ENCODE measurements at regions not wholly inside any gene's neighbourhood (a gene's known extent, or its start where the extent isn't known, plus 50 kb on each side); places are given as distances from the start of the nearest gene placed in this dataset.

GRCh38 chrX:104319346-104319745 lies 64.6 kb upstream of the ESX1 start:
- Histone ChIP-seq H3K4me3 (no peak overlapping the region), H3F3A (ENCODE audit: low read depth) (no peaks in the 10 kb centered on the region), H3K27ac (no peak overlapping the region), H4K20me1 (ENCODE audit: low read depth) (no peaks in the 10 kb centered on the region), H3K4me1 (no peaks in the 10 kb centered on the region), H3K36me3 (no peaks in the 10 kb centered on the region), H2AFZ (replicated peaks) (no peak overlapping the region), H3K27me3 (no peaks in the 10 kb centered on the region), H3K79me2 (ENCODE audit: low read depth) (no peaks in the 10 kb centered on the region), H3K9ac (no peak overlapping the region), H3K9me3 (ENCODE audit: low read depth) (no peaks in the 10 kb centered on the region), H3K4me2 (no peak overlapping the region)
- Mint-ChIP-seq H3K27ac (no peak overlapping the region), H3K36me3 (no peaks in the 10 kb centered on the region), H3K4me1 (peaks cover 2% of the 10 kb centered on the region), H3K9me3 (no peaks in the 10 kb centered on the region), H3K4me3 (no peak overlapping the region), H3K27me3 (ENCODE audit: insufficient read depth, low read depth) (peaks cover 2% of the 10 kb centered on the region)
- no peak for TF ChIP-seq EZH2 (IDR thresholded peaks at IDR 0.05)
- TF ChIP-seq, protein P1, sequence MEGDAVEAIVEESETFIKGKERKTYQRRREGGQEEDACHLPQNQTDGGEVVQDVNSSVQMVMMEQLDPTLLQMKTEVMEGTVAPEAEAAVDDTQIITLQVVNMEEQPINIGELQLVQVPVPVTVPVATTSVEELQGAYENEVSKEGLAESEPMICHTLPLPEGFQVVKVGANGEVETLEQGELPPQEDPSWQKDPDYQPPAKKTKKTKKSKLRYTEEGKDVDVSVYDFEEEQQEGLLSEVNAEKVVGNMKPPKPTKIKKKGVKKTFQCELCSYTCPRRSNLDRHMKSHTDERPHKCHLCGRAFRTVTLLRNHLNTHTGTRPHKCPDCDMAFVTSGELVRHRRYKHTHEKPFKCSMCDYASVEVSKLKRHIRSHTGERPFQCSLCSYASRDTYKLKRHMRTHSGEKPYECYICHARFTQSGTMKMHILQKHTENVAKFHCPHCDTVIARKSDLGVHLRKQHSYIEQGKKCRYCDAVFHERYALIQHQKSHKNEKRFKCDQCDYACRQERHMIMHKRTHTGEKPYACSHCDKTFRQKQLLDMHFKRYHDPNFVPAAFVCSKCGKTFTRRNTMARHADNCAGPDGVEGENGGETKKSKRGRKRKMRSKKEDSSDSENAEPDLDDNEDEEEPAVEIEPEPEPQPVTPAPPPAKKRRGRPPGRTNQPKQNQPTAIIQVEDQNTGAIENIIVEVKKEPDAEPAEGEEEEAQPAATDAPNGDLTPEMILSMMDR (IDR thresholded peaks at IDR 0.05) = no peak
- no peak for TF ChIP-seq EZH2phosphoT487 (IDR thresholded peaks at IDR 0.05)
- no peak for DNase-seq (ENCODE audit: low spot score)

DNA sequence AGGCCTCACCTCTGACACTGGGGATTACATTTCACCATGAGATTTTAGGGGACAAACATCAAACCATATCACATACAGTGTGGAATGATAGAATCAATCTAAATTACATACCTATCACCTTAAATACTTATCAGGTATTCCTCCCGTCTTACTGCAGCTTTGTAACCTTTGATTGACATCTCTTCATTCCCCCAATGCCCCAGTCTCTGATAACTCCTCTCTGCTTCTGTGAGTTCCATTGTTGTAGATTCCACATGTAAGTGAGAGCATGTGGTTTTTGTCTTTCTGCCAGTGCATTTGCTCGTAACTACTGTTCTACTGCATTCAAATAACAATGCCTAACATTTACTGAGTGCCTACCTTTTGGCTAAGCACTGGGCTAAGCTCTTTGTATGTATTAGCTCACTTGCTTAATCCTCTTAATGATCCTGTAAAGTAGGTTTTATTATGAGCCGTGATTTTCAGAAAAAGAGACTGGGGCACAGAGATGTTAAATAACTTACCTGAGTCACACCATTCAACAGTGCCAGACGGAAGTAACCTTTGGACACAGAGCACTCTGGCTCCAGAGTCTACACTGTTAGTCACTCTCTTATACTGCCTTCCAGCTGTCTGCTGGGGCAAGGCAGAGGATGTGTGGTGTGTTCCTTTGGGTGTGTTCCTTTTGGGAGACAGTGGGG lies 63.7 kb upstream of the ESX1 start:
- no peak overlapping the region for H2AFZ ChIP-seq (replicated peaks)
- DNase-seq (ENCODE audit: low spot score) = peak; percentile 31
- H3K27ac ChIP-seq = no peak overlapping the region

DNA sequence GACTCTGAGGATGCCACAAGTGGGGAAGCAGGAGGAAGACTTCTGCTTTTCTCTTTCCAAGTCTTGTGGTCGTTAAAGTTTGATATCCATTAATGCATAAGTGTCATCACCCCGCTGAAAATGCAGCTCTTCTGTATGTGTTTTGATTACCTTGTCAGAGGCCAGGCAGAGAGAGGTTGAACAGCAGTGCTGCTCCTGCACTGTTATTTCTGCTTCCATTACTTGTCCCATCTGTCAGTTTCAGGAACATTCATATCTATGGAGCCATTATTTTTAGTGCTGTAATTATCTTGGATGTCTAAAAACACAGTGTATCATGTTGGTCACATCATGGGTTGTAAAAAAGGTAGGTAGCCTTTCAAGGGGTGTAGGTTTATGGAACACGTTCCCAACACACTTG lies 62.0 kb upstream of the ESX1 start:
- no peaks in the 10 kb centered on the region for H3K79me2 ChIP-seq (ENCODE audit: low read depth)
- Mint-ChIP-seq H3K27me3 (ENCODE audit: insufficient read depth, low read depth) (peaks cover 2% of the 10 kb centered on the region), H3K27ac (no peak overlapping the region), H3K4me3 (no peak overlapping the region), H3K9me3 (no peaks in the 10 kb centered on the region), H3K36me3 (no peaks in the 10 kb centered on the region), H3K4me1 (peaks cover 2% of the 10 kb centered on the region)
- no peaks in the 10 kb centered on the region for H3K9me3 ChIP-seq (ENCODE audit: low read depth)
- H3K27me3 ChIP-seq = no peaks in the 10 kb centered on the region
- H3K4me2 ChIP-seq = no peak overlapping the region
- no peaks in the 10 kb centered on the region for H3K4me1 ChIP-seq
- no peaks in the 10 kb centered on the region for H4K20me1 ChIP-seq (ENCODE audit: low read depth)
- H2AFZ ChIP-seq (replicated peaks) = no peak overlapping the region
- H3K9ac ChIP-seq = no peak overlapping the region
- H3K4me3 ChIP-seq = no peak overlapping the region
- TF ChIP-seq EZH2 (IDR thresholded peaks at IDR 0.05) = no peak
- TF ChIP-seq EZH2phosphoT487 (IDR thresholded peaks at IDR 0.05) = no peak
- TF ChIP-seq, protein P1 (IDR thresholded peaks at IDR 0.05) = no peak
- H3K27ac ChIP-seq = no peak overlapping the region
- no peaks in the 10 kb centered on the region for H3F3A ChIP-seq (ENCODE audit: low read depth)
- no peaks in the 10 kb centered on the region for H3K36me3 ChIP-seq
- no peak for DNase-seq (ENCODE audit: low spot score)

More for the DNA sequence above, 63.7 kb upstream of the ESX1 start:
- H3K9me3 ChIP-seq (ENCODE audit: low read depth) = no peaks in the 10 kb centered on the region
- H3K4me3 Mint-ChIP-seq = no peak overlapping the region
- H3K27me3 ChIP-seq = no peaks in the 10 kb centered on the region
- no peak overlapping the region for H3K4me3 ChIP-seq
- no peak overlapping the region for H3K9ac ChIP-seq
- no peak overlapping the region for H3K4me2 ChIP-seq
- H3K27ac Mint-ChIP-seq = no peak overlapping the region
- no peaks in the 10 kb centered on the region for H3F3A ChIP-seq (ENCODE audit: low read depth)
- H3K4me1 ChIP-seq = no peaks in the 10 kb centered on the region
- H3K4me1 Mint-ChIP-seq = peaks cover 2% of the 10 kb centered on the region
- H3K36me3 ChIP-seq = no peaks in the 10 kb centered on the region
- no peaks in the 10 kb centered on the region for H3K9me3 Mint-ChIP-seq
- H4K20me1 ChIP-seq (ENCODE audit: low read depth) = no peaks in the 10 kb centered on the region
- TF ChIP-seq EZH2phosphoT487 (IDR thresholded peaks at IDR 0.05) = peak; percentile 73
- TF ChIP-seq, protein P1 (IDR thresholded peaks at IDR 0.05) = no peak
- no peaks in the 10 kb centered on the region for H3K36me3 Mint-ChIP-seq
- H3K79me2 ChIP-seq (ENCODE audit: low read depth) = no peaks in the 10 kb centered on the region
- peaks cover 2% of the 10 kb centered on the region for H3K27me3 Mint-ChIP-seq (ENCODE audit: insufficient read depth, low read depth)
